ENCODE measurements at regions not wholly inside any gene's neighbourhood (a gene's known extent, or its start where the extent isn't known, plus 50 kb on each side); places are given as distances from the start of the nearest gene placed in this dataset.

GRCh38 chr5:57111993-57112392 is 61.9 kb upstream of the GPBP1 start:
- no peaks in the 10 kb centered on the region for H3K36me3 ChIP-seq (ENCODE audit: insufficient read depth, insufficient read length, low read length)
- no peak overlapping the region for H3K4me3 ChIP-seq (ENCODE audit: insufficient read length, low read depth)
- no peak overlapping the region for H3K9ac ChIP-seq (ENCODE audit: insufficient read length, low read depth)
- no peaks in the 10 kb centered on the region for H3K4me1 ChIP-seq (ENCODE audit: insufficient read depth, insufficient read length)
- no peaks in the 10 kb centered on the region for H3K27me3 ChIP-seq (ENCODE audit: insufficient read depth, insufficient read length)
- no peak for DNase-seq (ENCODE audit: low read depth, low spot score)
- no peaks in the 10 kb centered on the region for H3K9me3 ChIP-seq (ENCODE audit: insufficient read depth, low read length)
- no peak for TF ChIP-seq ZNF274 (IDR thresholded peaks at IDR 0.05; ENCODE audit: low read depth, low read length)
- no peak for TF ChIP-seq YY1 (IDR thresholded peaks at IDR 0.05; ENCODE audit: insufficient read depth, insufficient read length)
- TF ChIP-seq SUZ12 (IDR thresholded peaks at IDR 0.05; ENCODE audit: extremely low read depth, insufficient read depth, insufficient read length): no peak

- H3K9ac ChIP-seq (ENCODE audit: insufficient read length, low read depth): no peak overlapping the region
These were observed 60.4 kb upstream of the GPBP1 start for GRCh38 chr5:57113481-57113880.

GRCh38 chr5:57117596-57117995 is 56.3 kb upstream of the GPBP1 start:
- Histone ChIP-seq H3K4me3 (ENCODE audit: insufficient read length, low read depth) (no peak overlapping the region), H3K9me3 (ENCODE audit: insufficient read depth, low read length) (no peaks in the 10 kb centered on the region), H3K27me3 (ENCODE audit: insufficient read depth, insufficient read length) (no peaks in the 10 kb centered on the region), H3K9ac (ENCODE audit: insufficient read length, low read depth) (no peak overlapping the region), H3K4me1 (ENCODE audit: insufficient read depth, insufficient read length) (no peaks in the 10 kb centered on the region), H3K36me3 (ENCODE audit: insufficient read depth, insufficient read length, low read length) (no peaks in the 10 kb centered on the region)
- TF ChIP-seq YY1 (IDR thresholded peaks at IDR 0.05; ENCODE audit: insufficient read depth, insufficient read length): no peak
- no peak for TF ChIP-seq SUZ12 (IDR thresholded peaks at IDR 0.05; ENCODE audit: extremely low read depth, insufficient read depth, insufficient read length)
- no peak for TF ChIP-seq ZNF274 (IDR thresholded peaks at IDR 0.05; ENCODE audit: low read depth, low read length)
- DNase-seq (ENCODE audit: low read depth, low spot score): no peak

More at GRCh38 chr5:57113481-57113880, 60.4 kb upstream of the GPBP1 start:
- Histone ChIP-seq H3K9me3 (ENCODE audit: insufficient read depth, low read length) (no peaks in the 10 kb centered on the region), H3K36me3 (ENCODE audit: insufficient read depth, insufficient read length, low read length) (no peaks in the 10 kb centered on the region), H3K4me3 (ENCODE audit: insufficient read length, low read depth) (no peak overlapping the region), H3K4me1 (ENCODE audit: insufficient read depth, insufficient read length) (no peaks in the 10 kb centered on the region), H3K27me3 (ENCODE audit: insufficient read depth, insufficient read length) (no peaks in the 10 kb centered on the region)
- DNase-seq (ENCODE audit: low read depth, low spot score): no peak
- no peak for TF ChIP-seq SUZ12 (IDR thresholded peaks at IDR 0.05; ENCODE audit: extremely low read depth, insufficient read depth, insufficient read length)
- TF ChIP-seq YY1 (IDR thresholded peaks at IDR 0.05; ENCODE audit: insufficient read depth, insufficient read length): no peak
- TF ChIP-seq ZNF274 (IDR thresholded peaks at IDR 0.05; ENCODE audit: low read depth, low read length): no peak

GRCh38 chr5:57119031-57119430 is 54.8 kb upstream of the GPBP1 start:
- TF ChIP-seq SUZ12 (IDR thresholded peaks at IDR 0.05; ENCODE audit: extremely low read depth, insufficient read depth, insufficient read length) (no peak), ZNF274 (IDR thresholded peaks at IDR 0.05; ENCODE audit: low read depth, low read length) (no peak), YY1 (IDR thresholded peaks at IDR 0.05; ENCODE audit: insufficient read depth, insufficient read length) (no peak)
- H3K4me1 ChIP-seq (ENCODE audit: insufficient read depth, insufficient read length): no peaks in the 10 kb centered on the region
- no peaks in the 10 kb centered on the region for H3K27me3 ChIP-seq (ENCODE audit: insufficient read depth, insufficient read length)
- no peak overlapping the region for H3K4me3 ChIP-seq (ENCODE audit: insufficient read length, low read depth)
- H3K9ac ChIP-seq (ENCODE audit: insufficient read length, low read depth): no peak overlapping the region
- no peak for DNase-seq (ENCODE audit: low read depth, low spot score)
- 0 out of 2 replicates have a peak, but pooled peaks cover 4% of the 10 kb centered on the region for H3K9me3 ChIP-seq (ENCODE audit: insufficient read depth, low read length)
- no peaks in the 10 kb centered on the region for H3K36me3 ChIP-seq (ENCODE audit: insufficient read depth, insufficient read length, low read length)

GRCh38 chr5:57124014-57124413 is 49.8 kb upstream of the GPBP1 start:
- Histone ChIP-seq H3K9me3 (ENCODE audit: insufficient read depth, low read length) (0 out of 2 replicates have a peak, but pooled peaks cover 4% of the 10 kb centered on the region), H3K4me1 (ENCODE audit: insufficient read depth, insufficient read length) (no peaks in the 10 kb centered on the region), H3K27me3 (ENCODE audit: insufficient read depth, insufficient read length) (no peaks in the 10 kb centered on the region), H3K4me3 (ENCODE audit: insufficient read length, low read depth) (no peak overlapping the region), H3K36me3 (ENCODE audit: insufficient read depth, insufficient read length, low read length) (no peaks in the 10 kb centered on the region), H3K9ac (ENCODE audit: insufficient read length, low read depth) (no peak overlapping the region)
- TF ChIP-seq SUZ12 (IDR thresholded peaks at IDR 0.05; ENCODE audit: extremely low read depth, insufficient read depth, insufficient read length) (no peak), YY1 (IDR thresholded peaks at IDR 0.05; ENCODE audit: insufficient read depth, insufficient read length) (no peak), ZNF274 (IDR thresholded peaks at IDR 0.05; ENCODE audit: low read depth, low read length) (no peak)
- DNase-seq (ENCODE audit: low read depth, low spot score): no peak
